GM18502 (cell line): ENCODE measurements at regions not wholly inside any gene's neighbourhood (a gene's known extent, or its start where the extent isn't known, plus 50 kb on each side); places are given as distances from the start of the nearest gene placed in this dataset.
"Not testable (repeated sequence)": the region's sequence is repeated elsewhere in the genome, so short reads cannot be mapped to it uniquely, and the experiment has no call there.

Experiments used
- ATAC-seq: cut with Tn5 transposase; IDR thresholded peaks from one replicate; pipeline ENCODE4 v1.9.1; 2021; ENCODE audit warnings: mild to moderate bottlenecking; ENCODE audit not compliant: unreplicated experiment, poor library complexity

- no peak for ATAC-seq
Measured at GRCh38 chr2:128502200-128502599, 183.5 kb upstream of the HS6ST1 start.

- ATAC-seq: no peak
Measured at GRCh38 chr2:128502638-128503246, 184.1 kb upstream of the HS6ST1 start.

GRCh38 chr2:128503399-128504245 lies 185.0 kb upstream of the HS6ST1 start:
- ATAC-seq: no peak

GRCh38 chr2:128504246-128505149 lies 185.8 kb upstream of the HS6ST1 start:
- peak; percentile 70 for ATAC-seq

- no peak for ATAC-seq
Measured at GRCh38 chr2:128505150-128505490, 186.5 kb upstream of the HS6ST1 start.

- no peak for ATAC-seq
Measured at GRCh38 chr2:128505575-128506526, 187.2 kb upstream of the HS6ST1 start.

- ATAC-seq: no peak
Measured at GRCh38 chr2:128506534-128506933, 187.9 kb upstream of the HS6ST1 start.

- no peak for ATAC-seq
Measured at GRCh38 chr2:128510701-128511397, 192.2 kb upstream of the HS6ST1 start.

- ATAC-seq: no peak
Measured at GRCh38 chr2:128511731-128512378, 193.2 kb upstream of the HS6ST1 start.

- ATAC-seq: no peak
Measured at GRCh38 chr2:128512379-128513115, 193.9 kb upstream of the HS6ST1 start.

- ATAC-seq: no peak
Measured at GRCh38 chr2:128513116-128513960, 194.7 kb upstream of the HS6ST1 start.

GRCh38 chr2:128513961-128514283 lies 195.3 kb upstream of the HS6ST1 start:
- peak; percentile 90 for ATAC-seq

GRCh38 chr2:128514555-128514955 lies 195.9 kb upstream of the HS6ST1 start:
- no peak for ATAC-seq

GRCh38 chr2:128516938-128517337 lies 198.3 kb upstream of the HS6ST1 start:
- ATAC-seq: no peak

- ATAC-seq: not testable (repeated sequence)
Measured at GRCh38 chr2:128519028-128519427, 200.4 kb upstream of the HS6ST1 start.

- ATAC-seq: no peak
Measured at GRCh38 chr2:128519517-128520215, 201.0 kb upstream of the HS6ST1 start.

- ATAC-seq: no peak
Measured at GRCh38 chr2:128520340-128520739, 201.7 kb upstream of the HS6ST1 start.
